ENCODE measurements at regions not wholly inside any gene's neighbourhood (a gene's known extent, or its start where the extent isn't known, plus 50 kb on each side); places are given as distances from the start of the nearest gene placed in this dataset.
A peak's percentile ranks its signal among the peaks of the same experiment; 100 is the strongest.
"Not testable (repeated sequence)": the region's sequence is repeated elsewhere in the genome, so short reads cannot be mapped to it uniquely, and the experiment has no call there.

DNA sequence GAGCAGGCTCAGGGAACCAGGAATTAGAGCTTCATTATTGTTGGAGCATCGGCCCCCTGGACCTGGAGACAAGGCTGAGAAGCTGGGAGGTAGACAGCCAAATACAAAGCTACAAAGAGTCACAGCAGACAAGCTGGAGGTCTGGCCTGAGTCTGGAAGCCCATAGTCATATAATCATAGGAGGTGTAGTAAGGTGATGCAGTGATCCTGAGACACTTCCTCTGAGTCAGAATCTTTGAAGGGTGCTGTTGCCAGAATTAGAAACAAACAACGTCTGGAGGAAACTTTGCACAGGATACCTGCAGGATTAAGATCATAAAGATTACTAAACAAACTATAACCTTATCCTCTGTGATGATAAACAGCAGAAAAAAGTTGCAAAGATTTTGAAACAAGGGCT is 213.8 kb downstream of the DSC3 start:
- no peak for FAIRE-seq

DNA sequence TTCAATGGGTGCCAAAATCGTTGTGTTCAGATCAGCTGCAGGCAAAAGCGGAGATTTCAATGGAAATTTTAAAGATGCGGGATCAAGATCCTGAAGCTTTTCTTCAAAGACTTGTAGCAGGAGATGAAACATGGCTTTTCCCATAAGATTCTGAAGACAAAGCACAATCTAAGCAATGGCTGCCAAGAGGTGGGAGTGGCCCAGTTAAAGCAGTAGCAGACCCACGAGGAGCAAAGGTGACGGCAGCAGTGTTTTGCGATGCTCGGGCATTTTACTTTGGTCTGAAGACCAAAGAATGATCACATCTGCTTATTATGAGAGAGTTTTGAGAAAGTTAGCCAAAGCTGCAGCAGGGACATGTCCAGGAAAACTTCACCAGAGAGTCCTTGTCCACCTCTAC is 222.9 kb downstream of the DSC3 start:
- DNase-seq (ENCODE audit: low spot score) (no peak), FAIRE-seq (no peak)

More for the DNA sequence above, 213.8 kb downstream of the DSC3 start:
- peak; percentile 2 for DNase-seq (ENCODE audit: low spot score)

DNA sequence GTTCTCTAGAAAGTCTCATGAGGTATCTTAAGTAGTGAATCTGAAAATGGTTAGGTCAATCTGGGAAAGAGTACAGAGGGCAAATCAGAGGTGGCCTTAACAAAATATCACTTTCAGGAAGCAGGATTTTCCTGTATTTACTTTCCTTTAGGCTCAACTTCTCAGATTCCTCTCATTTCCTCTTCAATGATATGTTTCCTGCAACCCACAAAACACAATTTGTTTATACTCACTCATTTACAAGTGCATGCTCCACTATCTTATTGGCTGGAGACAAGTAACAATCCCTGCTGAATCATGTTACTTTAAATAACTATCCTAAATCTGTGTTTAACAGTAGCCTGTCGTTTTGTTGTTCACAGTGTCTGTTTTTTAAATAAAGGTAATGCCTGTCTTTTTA is 228.1 kb downstream of the DSC3 start:
- FAIRE-seq (no peak), DNase-seq (ENCODE audit: low spot score) (no peak)

DNA sequence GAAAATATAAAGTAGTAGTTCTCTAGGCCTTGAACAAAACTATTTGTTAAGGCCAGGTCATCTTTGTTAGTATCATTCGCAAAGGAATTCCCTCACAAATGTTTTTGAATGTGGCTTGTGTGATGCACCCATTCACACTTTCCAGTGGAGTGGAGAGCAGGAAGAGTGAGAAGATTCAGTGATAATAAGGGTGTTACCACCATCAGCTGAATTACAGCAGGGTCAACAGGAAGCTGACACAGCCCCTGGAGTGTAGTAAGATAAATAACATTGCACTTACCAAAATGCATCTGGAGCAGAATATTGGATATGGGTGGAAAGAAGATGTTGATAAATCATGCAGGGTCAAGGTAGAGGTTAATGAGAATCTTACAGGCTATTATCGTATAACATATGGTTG is 231.0 kb downstream of the DSC3 start:
- FAIRE-seq: no peak
- DNase-seq (ENCODE audit: low spot score): no peak

DNA sequence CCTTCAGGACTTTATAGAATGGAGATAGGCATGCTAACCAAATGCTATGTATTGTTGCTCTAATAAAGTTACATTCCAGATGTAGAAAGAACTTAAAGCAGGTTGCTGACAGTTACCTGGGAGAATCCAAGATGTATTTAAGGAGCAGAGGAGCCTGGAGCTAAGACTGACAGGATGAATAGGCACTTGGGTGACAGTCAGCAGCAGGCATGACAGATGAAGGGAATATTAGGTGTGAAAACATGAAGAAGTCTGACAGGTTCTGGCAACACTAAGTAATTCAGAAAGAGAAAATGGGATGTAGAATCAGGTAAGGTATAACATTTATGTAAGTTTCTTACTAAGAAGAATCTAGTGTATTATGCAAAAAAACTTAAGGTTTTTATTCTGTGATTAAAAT is 232.0 kb downstream of the DSC3 start:
- DNase-seq (ENCODE audit: low spot score) (no peak), FAIRE-seq (no peak)

DNA sequence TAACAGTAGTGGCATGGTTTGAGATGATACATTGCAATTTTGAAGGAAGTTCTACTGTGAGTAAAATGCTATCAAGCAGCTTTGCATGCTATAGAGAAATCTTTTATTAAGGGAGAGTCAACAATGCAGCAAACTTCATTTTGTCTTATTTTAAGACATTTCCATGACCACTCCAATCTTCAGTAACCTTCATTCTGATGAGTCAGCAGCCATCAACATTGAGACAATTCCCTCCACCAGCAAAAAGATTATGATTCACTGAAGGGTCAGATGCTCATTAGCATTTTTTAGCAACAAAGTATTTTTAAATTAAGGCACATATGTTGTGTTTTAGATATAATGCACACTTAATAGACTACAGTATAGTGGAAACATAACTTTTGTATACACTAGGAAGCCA is 235.7 kb downstream of the DSC3 start:
- DNase-seq (ENCODE audit: low spot score) (no peak), FAIRE-seq (no peak)

DNA sequence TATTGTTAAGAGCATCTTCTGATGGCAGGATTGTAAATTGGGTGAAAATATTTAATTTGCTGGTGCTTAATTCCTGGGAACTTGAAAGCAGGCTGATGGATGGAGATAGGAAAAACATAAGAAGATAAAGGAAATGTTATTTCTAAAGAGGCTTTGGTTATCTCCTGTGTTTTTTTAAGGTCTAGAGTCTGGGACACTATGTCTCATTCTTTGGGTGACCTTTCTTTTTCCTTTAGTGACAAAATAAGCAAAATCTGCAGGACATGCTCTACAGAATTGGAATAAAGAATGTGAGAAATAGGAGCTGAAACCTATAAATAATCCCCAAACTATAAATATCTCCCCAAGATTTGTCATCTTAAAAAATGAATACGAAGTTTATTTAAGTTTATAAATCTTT is 241.7 kb downstream of the DSC3 start:
- FAIRE-seq: no peak
- DNase-seq (ENCODE audit: low spot score): no peak

DNA sequence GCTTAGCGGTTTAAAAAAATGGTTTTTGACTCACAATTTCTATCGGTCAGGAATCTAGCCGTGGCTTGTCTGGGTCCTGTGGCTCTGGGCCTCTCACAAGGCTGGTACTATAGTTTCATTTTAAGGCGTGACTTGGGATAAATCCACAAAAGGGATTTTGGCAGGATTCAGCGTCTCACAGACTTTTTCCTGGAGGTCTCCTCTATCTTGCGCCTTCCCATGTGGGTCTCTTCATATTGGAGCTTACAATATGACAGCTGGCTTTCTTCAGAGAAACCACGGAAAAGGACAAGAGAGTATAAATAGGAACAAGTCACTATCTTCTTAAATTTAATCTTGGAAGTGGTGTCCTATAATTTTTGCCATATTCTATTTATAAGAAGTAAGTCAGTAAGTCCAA is 250.5 kb downstream of the DSC3 start:
- no peak for FAIRE-seq
- no peak for DNase-seq (ENCODE audit: low spot score)

DNA sequence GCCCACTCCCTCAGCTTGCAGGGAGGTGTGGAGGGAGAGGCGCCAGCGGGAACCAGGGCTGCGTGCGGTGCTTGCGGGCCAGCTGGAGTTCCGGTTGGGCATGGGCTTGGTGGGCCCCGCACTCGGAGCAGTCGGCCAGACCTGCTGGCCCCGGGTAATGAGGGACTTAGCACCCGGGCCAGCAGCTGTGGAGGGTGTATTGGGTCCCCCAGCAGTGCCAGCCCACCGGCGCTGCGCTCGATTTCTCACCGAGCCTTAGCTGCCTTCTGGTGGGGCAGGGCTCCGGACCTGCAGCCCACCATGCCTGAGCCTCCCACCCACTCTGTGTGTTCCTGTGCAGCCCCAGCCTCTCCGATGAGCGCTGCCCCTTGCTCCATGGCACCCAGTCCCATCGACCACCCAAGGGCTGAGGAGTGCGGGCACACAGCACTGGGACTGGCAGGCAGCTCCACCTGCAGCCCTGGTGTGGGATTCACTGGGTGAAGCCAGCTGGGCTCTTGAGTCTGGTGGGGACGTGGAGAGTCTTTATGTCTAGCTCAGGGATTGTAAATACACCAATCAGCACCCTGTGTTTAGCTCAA is 254.0 kb downstream of the DSC3 start:
- not testable (repeated sequence) for FAIRE-seq

DNA sequence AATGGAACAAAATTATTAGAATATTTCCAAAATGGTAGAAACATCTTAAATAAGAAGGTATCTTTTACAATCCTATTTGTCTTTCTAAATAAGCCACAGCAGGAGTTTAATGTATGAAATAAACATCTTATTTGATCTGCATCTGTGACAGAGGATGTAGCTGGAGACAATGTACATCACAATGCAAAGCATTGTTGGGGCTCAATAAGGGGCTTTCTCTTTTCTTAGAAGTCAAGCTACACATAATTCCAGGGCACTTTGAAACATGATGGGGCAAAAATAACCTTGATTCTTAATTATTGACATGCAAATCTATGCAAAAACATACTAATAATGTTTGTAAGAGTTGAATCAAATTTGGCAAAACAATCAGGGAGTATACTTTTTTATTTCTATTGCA is 255.1 kb downstream of the DSC3 start:
- FAIRE-seq: no peak
- DNase-seq (ENCODE audit: low spot score): no peak

More for the DNA sequence above, 254.0 kb downstream of the DSC3 start:
- not testable (repeated sequence) for DNase-seq (ENCODE audit: low spot score)

DNA sequence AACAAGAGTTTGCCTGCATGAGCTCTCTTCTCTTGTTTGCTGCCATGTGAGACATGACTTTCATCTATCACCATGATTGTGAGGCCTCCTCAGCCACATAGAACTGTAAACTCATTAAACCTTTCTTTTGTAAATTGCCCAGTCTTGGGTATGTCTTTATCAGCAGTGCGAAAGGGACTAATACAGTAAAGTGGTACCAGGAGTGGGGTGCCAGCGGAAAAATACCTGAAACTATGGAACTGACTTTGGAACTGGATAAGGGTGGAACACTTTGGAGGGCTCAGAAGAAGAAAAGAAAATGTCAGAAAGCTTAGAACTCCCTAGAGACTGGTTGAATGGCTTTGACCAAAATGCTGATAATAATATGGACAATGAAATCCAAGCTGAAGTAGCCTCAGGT is 260.9 kb downstream of the DSC3 start:
- DNase-seq (ENCODE audit: low spot score) (no peak), FAIRE-seq (no peak)

DNA sequence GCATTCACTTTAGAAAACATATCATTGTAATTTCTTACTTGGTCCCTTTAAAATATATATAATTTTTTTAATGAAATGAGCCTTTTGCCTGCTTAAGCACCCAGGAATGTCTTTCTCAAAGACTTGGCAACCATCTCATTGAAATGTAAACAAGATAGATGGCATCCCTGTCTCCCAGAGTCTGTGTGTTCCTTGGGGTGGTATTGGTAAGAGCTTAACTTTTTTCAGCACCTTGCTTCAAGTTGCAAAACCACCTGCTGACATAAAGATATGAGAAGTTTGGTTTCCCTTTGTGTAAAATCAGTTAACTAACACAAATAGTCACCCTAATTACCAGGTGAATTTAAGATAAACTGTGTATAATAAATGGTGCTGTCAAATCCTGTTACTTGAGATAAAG is 266.9 kb downstream of the DSC3 start:
- DNase-seq (ENCODE audit: low spot score) (no peak), FAIRE-seq (no peak)

DNA sequence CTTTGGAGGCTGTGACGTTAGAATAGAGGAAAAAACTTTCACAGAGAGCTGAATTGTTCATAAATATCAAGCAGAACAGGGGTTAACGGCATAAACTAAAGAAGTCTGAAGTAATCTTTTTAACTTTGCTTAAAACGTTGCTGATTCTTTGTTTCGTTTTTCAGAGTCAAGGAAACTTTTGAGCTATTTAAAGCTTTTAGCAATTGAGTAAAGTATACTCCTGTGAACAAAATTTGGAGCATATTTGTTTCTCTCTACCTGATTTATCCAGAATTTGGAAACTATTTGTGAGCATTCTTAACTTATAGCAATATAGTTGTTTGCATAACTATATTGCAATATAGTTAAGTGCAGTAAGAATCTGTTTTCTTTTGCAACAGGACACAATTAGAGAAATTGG is 270.4 kb downstream of the DSC3 start:
- not testable (repeated sequence) for DNase-seq (ENCODE audit: low spot score); FAIRE-seq

DNA sequence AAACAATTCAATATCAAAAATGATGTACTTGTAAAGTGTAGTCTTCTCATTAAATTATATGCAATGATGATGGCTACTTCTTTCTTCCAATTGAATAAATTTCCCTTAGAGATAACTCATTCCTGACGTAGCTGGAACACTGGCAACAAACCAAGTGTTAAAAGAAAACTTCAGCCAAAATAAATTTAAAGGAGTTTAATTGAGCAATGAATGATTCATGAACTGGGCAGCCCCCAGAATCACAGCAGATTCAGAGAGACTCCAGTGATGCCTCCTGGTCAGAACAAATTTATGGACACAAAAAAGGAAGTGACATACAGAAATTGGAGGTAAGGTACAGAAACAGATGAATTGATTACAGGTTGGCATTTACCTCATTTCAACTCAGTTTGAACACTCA is 276.5 kb downstream of the DSC3 start:
- FAIRE-seq: no peak

DNA sequence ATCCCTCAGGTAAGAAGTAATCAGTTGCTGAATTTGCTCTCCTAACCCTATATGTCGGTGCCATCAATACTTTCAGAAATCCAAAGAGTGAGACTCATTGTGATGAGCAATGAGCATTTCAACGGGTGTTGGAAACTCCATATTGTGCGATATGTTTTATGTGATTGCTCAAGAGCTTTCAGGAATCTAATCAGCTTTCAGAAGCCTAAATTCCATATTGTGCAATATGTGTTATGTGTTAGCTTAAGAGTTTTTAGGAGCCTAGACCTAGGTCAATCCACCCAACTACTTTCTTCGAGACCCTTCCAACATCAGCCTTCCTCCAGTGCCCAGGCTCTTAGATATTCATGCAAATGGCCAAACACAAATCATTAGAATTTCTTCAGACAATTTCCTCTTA is 277.3 kb downstream of the DSC3 start:
- FAIRE-seq (no peak), DNase-seq (ENCODE audit: low spot score) (no peak)

More for the DNA sequence above, 276.5 kb downstream of the DSC3 start:
- DNase-seq (ENCODE audit: low spot score): no peak

DNA sequence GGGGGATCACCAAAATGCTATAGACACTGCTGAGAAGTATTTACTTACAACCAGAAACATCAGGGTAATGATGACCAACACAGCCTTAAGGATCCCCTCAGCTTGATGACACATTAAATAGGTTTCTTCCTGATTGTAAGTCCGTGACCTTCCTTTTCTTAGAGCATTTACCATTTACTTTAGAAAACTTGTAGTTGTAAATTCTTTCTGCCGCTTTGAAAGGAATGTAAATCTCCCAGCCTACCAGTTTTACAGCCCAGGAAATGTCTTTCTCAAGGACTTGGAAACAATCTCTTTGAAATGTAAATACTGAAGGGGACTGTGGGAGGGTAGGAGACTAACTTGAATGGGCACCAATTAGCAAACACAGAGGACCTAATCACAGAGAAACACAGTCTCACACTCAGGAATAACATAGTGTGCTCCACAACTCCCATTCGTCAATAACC is 278.6 kb downstream of the DSC3 start:
- DNase-seq (ENCODE audit: low spot score) (no peak), FAIRE-seq (no peak)

DNA sequence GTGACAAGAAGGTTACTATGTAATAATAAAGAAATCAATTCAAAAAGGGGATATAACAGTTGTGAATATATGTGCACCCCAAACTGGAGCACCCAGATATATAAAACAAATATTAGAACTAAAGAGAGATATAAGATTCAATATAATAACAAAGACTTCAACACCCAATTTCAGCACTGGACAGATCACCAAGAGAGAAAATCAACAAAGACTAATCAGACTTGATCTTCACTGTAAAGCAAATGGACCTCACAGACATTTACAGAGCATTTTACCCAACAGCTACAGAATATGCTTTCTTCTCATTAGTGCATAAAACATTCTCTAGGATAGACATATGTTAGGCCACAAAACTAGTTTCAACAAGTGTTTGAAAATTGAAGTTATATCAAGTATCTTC is 287.7 kb downstream of the DSC3 start:
- DNase-seq (ENCODE audit: low spot score): no peak
- FAIRE-seq: no peak

DNA sequence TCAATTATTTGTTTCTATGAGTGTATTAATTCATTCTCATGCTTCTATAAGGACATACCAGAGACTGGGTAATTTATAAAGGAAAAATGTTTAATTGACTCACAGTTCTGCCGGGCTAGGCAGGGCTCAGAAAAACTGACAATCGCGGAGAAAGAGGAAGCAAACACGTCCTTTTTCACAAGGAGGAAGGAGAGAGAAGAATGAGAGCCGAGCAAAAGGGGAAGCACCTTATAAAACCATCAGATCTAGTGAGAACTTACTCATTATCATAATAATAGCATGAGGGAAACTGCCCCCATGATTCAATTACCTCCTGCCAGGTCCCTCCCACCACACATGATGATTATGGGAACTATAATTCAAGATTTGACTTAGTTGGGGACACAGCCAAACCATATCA is 294.0 kb downstream of the DSC3 start:
- DNase-seq (ENCODE audit: low spot score) (no peak), FAIRE-seq (no peak)

DNA sequence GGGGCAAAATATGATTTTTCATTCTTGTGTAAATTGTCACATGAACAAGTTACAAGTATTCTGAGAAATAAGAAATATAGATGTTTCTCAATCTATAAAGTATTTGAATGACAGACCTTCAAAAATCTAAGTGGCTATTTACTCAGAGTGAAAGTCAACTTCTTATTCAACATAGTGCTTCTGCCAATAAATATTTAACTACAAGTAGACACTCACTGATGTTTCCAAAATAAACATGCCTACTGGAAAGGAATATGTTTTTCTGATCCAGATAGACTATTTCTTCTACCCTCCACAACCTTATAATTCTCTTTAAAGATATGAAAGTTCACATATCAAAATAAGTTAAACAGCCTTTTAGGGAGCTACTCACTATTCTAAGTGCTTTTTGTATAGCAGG is 296.3 kb downstream of the DSC3 start:
- no peak for FAIRE-seq
- no peak for DNase-seq (ENCODE audit: low spot score)

DNA sequence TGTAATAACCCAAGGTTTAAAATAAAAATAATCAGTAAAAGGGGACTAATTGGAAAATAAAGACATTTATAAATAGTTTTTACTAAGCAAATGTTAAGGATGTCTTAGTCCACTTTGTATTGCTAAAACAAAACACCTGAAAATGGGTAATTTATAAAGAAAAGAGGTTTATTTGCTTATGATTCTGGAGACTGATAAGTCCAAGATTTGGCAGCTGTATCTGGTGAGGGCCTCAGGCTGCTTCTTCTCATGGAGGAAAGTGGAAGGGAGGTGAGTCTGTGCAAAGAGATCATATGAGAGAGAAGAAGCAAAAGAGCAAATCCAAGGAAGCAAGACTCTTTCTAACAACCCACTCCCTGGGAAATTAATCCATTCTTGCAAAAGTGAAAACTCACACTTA is 299.5 kb downstream of the DSC3 start:
- DNase-seq (ENCODE audit: low spot score) (no peak), FAIRE-seq (no peak)

DNA sequence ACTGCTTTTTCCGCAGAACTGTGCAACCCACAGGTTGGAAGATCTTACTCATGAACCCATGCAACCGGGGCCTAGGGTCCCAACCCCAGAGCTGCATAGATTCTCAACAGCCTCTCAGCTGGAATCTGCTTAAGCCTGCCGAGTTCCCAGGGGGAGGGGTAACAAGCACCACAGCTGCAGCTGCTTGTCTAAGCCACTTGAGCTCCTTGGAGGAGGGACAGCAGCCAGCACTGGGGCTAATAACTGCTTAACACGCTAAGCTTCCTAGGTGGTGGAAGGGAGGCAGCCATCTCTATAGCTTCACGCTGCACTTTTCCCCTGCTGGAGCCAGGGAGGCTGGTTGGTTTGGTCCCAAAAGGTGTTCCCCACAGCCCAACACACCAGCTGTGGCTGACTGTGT is 311.6 kb downstream of the DSC3 start:
- DNase-seq (ENCODE audit: low spot score): no peak

DNA sequence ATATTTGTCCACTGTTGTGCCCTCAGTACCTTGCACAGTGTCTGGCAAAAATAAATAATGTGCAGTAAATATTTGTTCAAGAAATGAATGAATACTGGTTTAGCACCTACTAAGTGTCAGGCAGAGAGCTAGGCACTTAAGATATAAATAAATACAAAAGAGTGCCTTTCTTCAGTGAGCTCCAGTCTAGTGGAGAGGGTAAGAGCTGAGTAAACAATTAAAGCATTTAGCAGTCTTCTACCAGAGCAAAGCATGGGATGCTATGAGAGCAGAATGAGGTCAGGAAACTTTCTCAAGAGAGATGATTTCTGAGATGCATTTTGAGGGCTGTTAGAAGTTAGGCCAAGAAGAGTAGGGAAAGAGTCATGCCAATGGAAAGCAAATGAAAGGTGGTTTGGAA is 314.7 kb downstream of the DSC3 start:
- FAIRE-seq (no peak), DNase-seq (ENCODE audit: low spot score) (no peak)

More for the DNA sequence above, 311.6 kb downstream of the DSC3 start:
- no peak for FAIRE-seq

DNA sequence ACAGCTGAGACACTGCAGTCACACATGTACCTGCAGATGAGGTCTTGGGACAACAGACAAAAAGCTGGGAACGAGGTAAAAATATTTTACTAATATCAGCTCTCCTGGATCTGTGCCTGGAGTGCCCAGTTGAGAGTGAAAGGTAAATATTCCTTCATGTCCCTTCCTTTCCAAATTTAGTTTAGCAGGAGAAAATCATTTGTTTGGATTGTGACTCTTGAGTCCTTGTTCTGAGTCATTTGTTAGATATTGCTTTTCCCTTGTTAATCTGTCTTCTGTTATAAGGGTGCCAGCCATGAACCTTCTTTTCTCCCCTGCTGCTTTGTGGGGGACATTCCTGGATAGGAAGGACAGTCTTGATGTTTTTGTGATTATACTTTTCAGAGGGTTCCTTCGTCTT is 329.2 kb downstream of the DSC3 start:
- FAIRE-seq: no peak
- no peak for DNase-seq (ENCODE audit: low spot score)

DNA sequence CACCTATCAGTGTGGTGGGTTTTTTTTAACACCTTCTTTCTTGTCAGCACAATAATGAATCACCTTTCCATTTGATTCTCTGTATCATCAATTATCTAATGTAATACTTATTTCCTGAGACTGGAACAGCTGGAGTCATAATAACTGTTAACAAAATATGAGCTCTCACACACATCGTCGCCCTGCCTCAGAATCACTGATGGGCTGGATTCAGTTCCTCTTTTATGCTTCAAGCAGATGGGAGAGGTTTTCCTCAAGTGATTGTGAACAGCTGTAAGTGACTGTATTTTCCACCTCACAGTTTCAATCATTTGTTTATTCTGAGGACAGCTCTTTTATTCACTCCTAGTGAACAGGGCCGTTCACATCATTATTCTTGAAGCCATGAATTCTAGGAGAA is 330.2 kb downstream of the DSC3 start:
- no peak for DNase-seq (ENCODE audit: low spot score)
- FAIRE-seq: no peak

Data from urothelium cell line (cell line).